ENCODE measurements at regions not wholly inside any gene's neighbourhood (a gene's known extent, or its start where the extent isn't known, plus 50 kb on each side); places are given as distances from the start of the nearest gene placed in this dataset.

GRCh38 chr5:73996151-73996755 is 370.3 kb downstream of the ARHGEF28 start:
- DNase-seq (ENCODE audit: low read depth in 2 of 2) = no peak

DNA sequence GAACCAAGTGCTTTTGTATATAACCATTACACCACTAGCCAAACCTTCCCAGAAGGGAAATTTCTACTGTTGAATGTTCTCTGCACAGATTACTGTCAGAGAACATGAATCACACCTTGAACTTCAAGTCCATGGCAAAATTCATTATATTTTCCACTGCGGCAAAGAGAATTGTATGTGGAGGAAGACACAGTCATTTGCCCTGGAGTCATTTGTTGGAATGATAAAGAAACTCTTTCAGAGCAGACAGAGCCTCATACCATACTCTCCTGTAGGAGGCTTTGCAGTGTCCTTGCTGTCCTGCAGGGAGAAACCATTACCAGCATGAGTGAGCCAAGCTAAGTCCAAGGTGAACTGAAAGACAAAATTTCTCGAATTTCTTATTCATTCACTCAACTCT is 369.0 kb downstream of the ARHGEF28 start:
- no peak for DNase-seq (ENCODE audit: low read depth in 2 of 2)
